K562 (cell line): ENCODE measurements at regions not wholly inside any gene's neighbourhood (a gene's known extent, or its start where the extent isn't known, plus 50 kb on each side); places are given as distances from the start of the nearest gene placed in this dataset.

Experiments used
- CBFA2T3 ChIP-seq: fragments of 450-650 bp; IDR thresholded peaks from 2 replicates; pipeline ENCODE4 v1.6.1; 2017
- CC2D1A ChIP-seq: fragments of 450-650 bp; IDR thresholded peaks from 2 replicates; pipeline ENCODE4 v1.6.1; 2017; ENCODE audit warnings: mild to moderate bottlenecking
- HCFC1 ChIP-seq: IDR thresholded peaks from 2 replicates; pipeline ENCODE4 v1.6.1; 2012; ENCODE audit warnings: low read depth, low read length, improper control_type of control experiment
- HMG20A ChIP-seq: fragments of 450-650 bp; formaldehyde crosslinking; conservative IDR thresholded peaks from 2 replicates; pipeline ENCODE4 v1.4.0; 2020; ENCODE audit warnings: mild to moderate bottlenecking, mixed read lengths
- ILF3 ChIP-seq: fragments of 450-650 bp; IDR thresholded peaks from 2 replicates; pipeline ENCODE4 v1.6.1; 2018; ENCODE audit warnings: antibody characterized with exemption, mild to moderate bottlenecking, moderate library complexity, borderline replicate concordance
- KDM1A ChIP-seq, 2 experiments: fragments of 450-650 bp; IDR thresholded peaks; 2 replicates each; pipeline ENCODE4 v1.6.1; 2016; ENCODE audit warnings: mild to moderate bottlenecking in 2 of 2
- NKRF ChIP-seq: fragments of 450-650 bp; IDR thresholded peaks from 2 replicates; pipeline ENCODE4 v1.6.1; 2016; ENCODE audit warnings: borderline replicate concordance
- OTX1 ChIP-seq: fragments of 450-650 bp; formaldehyde crosslinking; IDR thresholded peaks from 2 replicates; pipeline ENCODE4 v1.4.0; 2022; ENCODE audit warnings: mild to moderate bottlenecking
- PURB ChIP-seq: sonication (generic); formaldehyde crosslinking; IDR thresholded peaks from 2 replicates; pipeline ENCODE4 v1.9.0; 2021; ENCODE audit warnings: low read depth, mild to moderate bottlenecking, missing genetic modification reagents
- SMAD2 ChIP-seq: fragments of 150-350 bp; IDR thresholded peaks from 2 replicates; pipeline ENCODE4 v1.6.1; 2014; ENCODE audit warnings: low read depth, mild to moderate bottlenecking, low read length
- SRF ChIP-seq, 2 experiments: fragments of 250-450, 450-650 bp in 1 of 2; sonication (Bioruptor Pico) in 1 of 2; sonication (generic) in 1 of 2; formaldehyde crosslinking; IDR thresholded peaks; 2 replicates each; pipeline versions ENCODE4 v1.5.0 to v1.5.1; 2020 to 2022; ENCODE audit warnings: mild to moderate bottlenecking in 1 of 2, missing genetic modification reagents in 1 of 2
- ZNF175 ChIP-seq: fragments of 200-800 bp; sonication (Bioruptor generic); IDR thresholded peaks from 2 replicates; pipeline ENCODE4 v1.6.1; 2016; ENCODE audit warnings: low read depth, mild to moderate bottlenecking, missing genetic modification characterization, missing compliant biosample characterization
- ZNF197 ChIP-seq: fragments of 200-800 bp; sonication (Bioruptor generic); IDR thresholded peaks from 2 replicates; pipeline ENCODE4 v1.6.1; 2016; ENCODE audit warnings: low read depth, missing genetic modification characterization, missing compliant biosample characterization
- TF ChIP-seq, protein P1 (sequence below), 2 experiments: fragments of 450-650 bp; formaldehyde crosslinking in 1 of 2; IDR thresholded peaks; 2 replicates each; pipeline versions ENCODE4 v1.4.0 to v1.6.1; 2014 to 2020; ENCODE audit warnings: mild to moderate bottlenecking in 2 of 2, borderline replicate concordance in 1 of 2, low read depth in 1 of 2
- TF ChIP-seq, protein P2 (sequence below): sonication (generic); formaldehyde crosslinking; IDR thresholded peaks from 2 replicates; pipeline ENCODE4 v1.9.0; 2022; ENCODE audit warnings: mild to moderate bottlenecking, missing genetic modification reagents

DNA sequence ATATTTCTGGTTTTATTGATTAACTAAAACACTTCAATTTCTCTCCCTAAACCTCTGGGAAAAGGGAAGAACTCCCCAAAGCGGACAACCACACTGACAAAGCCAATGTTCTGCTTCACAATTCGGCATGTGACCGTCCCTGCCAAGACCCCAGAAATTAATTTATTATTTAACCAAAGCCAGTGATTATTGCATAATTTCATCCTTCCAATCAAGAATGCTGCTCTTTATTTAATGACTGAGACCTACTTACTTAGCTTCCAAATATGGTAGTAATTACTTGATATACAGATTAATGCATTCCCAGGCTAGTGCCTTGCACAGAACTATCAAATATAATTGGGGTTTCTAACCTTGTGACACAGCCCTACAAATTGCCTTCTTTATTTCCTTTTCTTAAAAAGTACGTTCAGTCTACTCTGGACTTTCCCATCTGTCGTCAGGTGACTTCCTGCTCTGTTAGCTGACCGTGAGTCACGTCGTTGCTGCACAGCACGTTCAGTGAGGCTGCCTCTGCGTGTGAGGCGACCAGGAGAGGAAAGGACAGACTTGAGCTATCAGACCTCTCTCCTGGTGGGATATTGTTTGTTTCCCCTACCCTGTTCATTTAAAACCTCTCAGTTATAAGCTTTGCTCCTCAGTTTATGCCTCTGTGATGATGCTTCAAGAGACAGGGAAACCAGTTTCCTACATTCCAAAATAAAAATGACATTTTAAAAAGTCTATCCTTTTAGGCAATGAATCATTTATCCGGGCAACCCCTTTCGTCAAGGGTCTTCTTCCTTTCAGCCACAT, 55.7 kb upstream of the TNFAIP3 start (continued):
- TF ChIP-seq, protein P1, sequence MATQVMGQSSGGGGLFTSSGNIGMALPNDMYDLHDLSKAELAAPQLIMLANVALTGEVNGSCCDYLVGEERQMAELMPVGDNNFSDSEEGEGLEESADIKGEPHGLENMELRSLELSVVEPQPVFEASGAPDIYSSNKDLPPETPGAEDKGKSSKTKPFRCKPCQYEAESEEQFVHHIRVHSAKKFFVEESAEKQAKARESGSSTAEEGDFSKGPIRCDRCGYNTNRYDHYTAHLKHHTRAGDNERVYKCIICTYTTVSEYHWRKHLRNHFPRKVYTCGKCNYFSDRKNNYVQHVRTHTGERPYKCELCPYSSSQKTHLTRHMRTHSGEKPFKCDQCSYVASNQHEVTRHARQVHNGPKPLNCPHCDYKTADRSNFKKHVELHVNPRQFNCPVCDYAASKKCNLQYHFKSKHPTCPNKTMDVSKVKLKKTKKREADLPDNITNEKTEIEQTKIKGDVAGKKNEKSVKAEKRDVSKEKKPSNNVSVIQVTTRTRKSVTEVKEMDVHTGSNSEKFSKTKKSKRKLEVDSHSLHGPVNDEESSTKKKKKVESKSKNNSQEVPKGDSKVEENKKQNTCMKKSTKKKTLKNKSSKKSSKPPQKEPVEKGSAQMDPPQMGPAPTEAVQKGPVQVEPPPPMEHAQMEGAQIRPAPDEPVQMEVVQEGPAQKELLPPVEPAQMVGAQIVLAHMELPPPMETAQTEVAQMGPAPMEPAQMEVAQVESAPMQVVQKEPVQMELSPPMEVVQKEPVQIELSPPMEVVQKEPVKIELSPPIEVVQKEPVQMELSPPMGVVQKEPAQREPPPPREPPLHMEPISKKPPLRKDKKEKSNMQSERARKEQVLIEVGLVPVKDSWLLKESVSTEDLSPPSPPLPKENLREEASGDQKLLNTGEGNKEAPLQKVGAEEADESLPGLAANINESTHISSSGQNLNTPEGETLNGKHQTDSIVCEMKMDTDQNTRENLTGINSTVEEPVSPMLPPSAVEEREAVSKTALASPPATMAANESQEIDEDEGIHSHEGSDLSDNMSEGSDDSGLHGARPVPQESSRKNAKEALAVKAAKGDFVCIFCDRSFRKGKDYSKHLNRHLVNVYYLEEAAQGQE (IDR thresholded peaks at IDR 0.05; ENCODE audit: borderline replicate concordance): peak; percentile 25; the same call in 1 of the 2 replicates
- TF ChIP-seq, protein P1 (CRISPR knock-in tag; IDR thresholded peaks at IDR 0.05; ENCODE audit: low read depth): no peak
- no peak for TF ChIP-seq KDM1A (IDR thresholded peaks at IDR 0.05)
- peak; percentile 77 for TF ChIP-seq ZNF175 (CRISPR knock-in tag)
- TF ChIP-seq, protein P2, sequence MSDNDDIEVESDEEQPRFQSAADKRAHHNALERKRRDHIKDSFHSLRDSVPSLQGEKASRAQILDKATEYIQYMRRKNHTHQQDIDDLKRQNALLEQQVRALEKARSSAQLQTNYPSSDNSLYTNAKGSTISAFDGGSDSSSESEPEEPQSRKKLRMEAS (CRISPR knock-in tag): peak; percentile 77
- peak; percentile 86; the same call in 1 of the 2 replicates for TF ChIP-seq ZNF197 (CRISPR knock-in tag)
- no peak for TF ChIP-seq SMAD2
- TF ChIP-seq NKRF: no peak
- TF ChIP-seq PURB: no peak
- peak; percentile 35; the same call in 1 of the 2 replicates for TF ChIP-seq HCFC1
- 0 out of 2 replicates have a peak, but pooled peaks have one; percentile 22 for TF ChIP-seq OTX1
- no peak for TF ChIP-seq ILF3
- peak in 1 of 2 experiments; percentile 49; a peak in 2 of 4 replicates for TF ChIP-seq SRF (CRISPR knock-in tag; IDR thresholded peaks at IDR 0.05)
- TF ChIP-seq CC2D1A: peak; percentile 34; the same call in 1 of the 2 replicates
- TF ChIP-seq HMG20A (CRISPR knock-in tag): no peak
- no peak for TF ChIP-seq CBFA2T3
